Activated naive CD4-positive, alpha-beta T cell treated with anti-CD3 and anti-CD28 coated beads for 36 hours (primary cell): ENCODE measurements at regions not wholly inside any gene's neighbourhood (a gene's known extent, or its start where the extent isn't known, plus 50 kb on each side); places are given as distances from the start of the nearest gene placed in this dataset.

ENCODE experiments used
- CTCF ChIA-PET: fragments of 350-600 bp; sonication (Branson Sonifier 250); formaldehyde crosslinking; loops from one replicate; lab custom pipeline; 2021; ENCODE audit warnings: antibody characterized with exemption; lab: Charles Lee
- DNase-seq: peaks from one replicate; pipeline ENCODE4 v3.0.0-alpha.2; 2020
- H3K27ac Mint-ChIP-seq: one replicate; pipeline ENCODE4 v1.8.0; 2021; ENCODE audit warnings: mild to moderate bottlenecking, mixed read lengths
- H3K27me3 Mint-ChIP-seq: one replicate; pipeline ENCODE4 v1.8.0; 2021; ENCODE audit warnings: low read depth, mixed read lengths
- H3K36me3 Mint-ChIP-seq: one replicate; pipeline ENCODE4 v1.8.0; 2021; ENCODE audit warnings: low read depth, mixed read lengths
- H3K4me1 Mint-ChIP-seq: one replicate; pipeline ENCODE4 v1.8.0; 2021; ENCODE audit warnings: low read depth, mixed read lengths
- H3K4me3 Mint-ChIP-seq: one replicate; pipeline ENCODE4 v1.8.0; 2021; ENCODE audit warnings: mild to moderate bottlenecking, moderate library complexity, mixed read lengths
- H3K9me3 Mint-ChIP-seq: one replicate; pipeline ENCODE4 v1.8.0; 2021; ENCODE audit warnings: mixed read lengths
- intact Hi-C: fragments of 100-400 bp; cut with micrococcal nuclease; formaldehyde crosslinking; loops from one replicate; pipeline ENCODE4 v1.15.1; 2023

DNA sequence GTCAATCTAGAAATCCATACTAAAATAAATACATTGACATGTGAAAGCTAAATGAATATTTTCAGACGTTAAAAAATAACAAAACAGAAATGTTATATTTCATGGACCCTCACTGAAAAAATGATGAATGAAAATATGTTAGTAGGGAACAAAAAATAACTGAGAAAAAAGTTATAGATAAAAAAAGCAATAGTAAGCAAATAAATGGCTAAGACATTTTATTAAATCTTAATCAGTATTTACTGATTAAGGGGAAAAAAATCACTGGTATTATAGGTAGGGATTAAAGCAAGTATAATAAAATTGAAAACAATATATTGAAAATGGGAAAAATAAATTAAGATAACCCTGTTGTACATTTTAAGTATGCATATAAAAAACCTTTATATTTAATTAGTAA, 468.1 kb upstream of the MANEA start:
- no peaks in the 10 kb centered on the region for H3K4me1 Mint-ChIP-seq
- no peak for DNase-seq
- H3K4me3 Mint-ChIP-seq, result no peak overlapping the region
- intact Hi-C loops, result no loop called here
- H3K36me3 Mint-ChIP-seq, result no peaks in the 10 kb centered on the region
- no peak overlapping the region for H3K27ac Mint-ChIP-seq
- H3K9me3 Mint-ChIP-seq, result no peaks in the 10 kb centered on the region
- no peaks in the 10 kb centered on the region for H3K27me3 Mint-ChIP-seq
- CTCF ChIA-PET, result no interaction called here

DNA sequence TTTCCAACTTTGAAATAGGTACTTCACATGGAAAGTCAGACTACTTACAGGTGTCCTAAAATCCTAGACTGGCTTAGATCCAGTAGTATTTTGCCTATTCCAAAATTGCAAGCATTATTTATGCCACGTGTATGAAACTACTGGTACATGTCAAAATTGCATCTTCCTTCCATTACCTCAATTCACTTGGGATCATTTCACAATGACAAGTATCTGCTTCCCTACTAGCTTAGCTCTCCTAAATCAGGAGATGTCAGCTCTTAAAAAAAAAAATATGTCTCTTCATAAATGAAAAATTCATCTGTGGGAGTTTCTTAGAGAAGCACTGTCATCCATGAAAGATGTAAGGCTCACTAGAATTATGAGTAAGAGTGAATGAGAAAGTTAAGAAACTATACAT, 466.6 kb upstream of the MANEA start:
- Mint-ChIP-seq H3K36me3 (no peaks in the 10 kb centered on the region), H3K27me3 (no peaks in the 10 kb centered on the region), H3K27ac (no peak overlapping the region), H3K9me3 (no peaks in the 10 kb centered on the region), H3K4me1 (no peaks in the 10 kb centered on the region), H3K4me3 (no peak overlapping the region)
- no peak for DNase-seq
- CTCF ChIA-PET, result no interaction called here
- intact Hi-C loops, result no loop called here

DNA sequence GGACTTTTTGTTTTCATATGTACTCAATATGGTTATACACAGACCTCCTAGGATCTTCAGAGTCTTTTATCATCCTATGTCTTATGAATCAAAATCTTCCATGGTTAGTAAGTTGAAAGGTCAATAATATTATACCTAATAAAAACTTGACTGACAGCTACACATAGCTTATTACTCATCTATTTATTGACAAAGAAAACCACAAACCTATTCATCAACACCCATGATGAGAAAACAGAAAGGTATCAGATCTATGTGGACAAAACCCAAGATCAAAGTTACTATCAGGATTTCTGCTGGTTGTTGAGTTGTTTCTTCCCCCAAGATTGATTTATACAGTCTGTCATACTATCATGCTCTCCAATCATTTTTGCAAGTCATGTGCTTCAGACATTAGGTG, 460.1 kb upstream of the MANEA start:
- Mint-ChIP-seq H3K4me1 (no peaks in the 10 kb centered on the region), H3K27me3 (no peaks in the 10 kb centered on the region)
- intact Hi-C loops, result no loop called here

DNA sequence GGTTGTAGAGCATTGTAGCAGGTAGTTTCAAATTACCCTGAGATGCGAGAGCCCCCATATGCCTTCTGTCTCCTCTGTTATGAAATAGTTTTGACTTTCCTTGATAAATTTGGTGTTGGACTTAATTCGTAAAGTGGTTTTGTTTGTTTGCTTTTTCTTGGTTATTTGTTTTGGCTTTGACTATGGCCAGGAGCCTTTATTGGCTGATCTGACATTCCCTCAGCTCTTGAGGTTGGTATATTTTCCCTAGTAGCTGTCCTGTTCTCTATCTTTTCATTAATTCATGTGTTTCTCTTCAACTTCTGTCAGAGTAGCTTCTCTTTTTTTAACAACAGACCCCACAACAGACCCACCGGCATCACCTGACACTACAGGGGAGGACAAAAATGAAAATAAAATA, 457.4 kb upstream of the MANEA start:
- intact Hi-C loops, result no loop called here
- Mint-ChIP-seq H3K27me3 (no peaks in the 10 kb centered on the region), H3K4me3 (no peak overlapping the region), H3K9me3 (no peaks in the 10 kb centered on the region), H3K27ac (no peak overlapping the region), H3K4me1 (no peaks in the 10 kb centered on the region), H3K36me3 (no peaks in the 10 kb centered on the region)
- no peak for DNase-seq
- CTCF ChIA-PET, result no interaction called here

More for the DNA sequence above, 460.1 kb upstream of the MANEA start:
- Mint-ChIP-seq H3K9me3 (no peaks in the 10 kb centered on the region), H3K36me3 (no peaks in the 10 kb centered on the region), H3K27ac (no peak overlapping the region), H3K4me3 (no peak overlapping the region)
- CTCF ChIA-PET, result no interaction called here
- no peak for DNase-seq

DNA sequence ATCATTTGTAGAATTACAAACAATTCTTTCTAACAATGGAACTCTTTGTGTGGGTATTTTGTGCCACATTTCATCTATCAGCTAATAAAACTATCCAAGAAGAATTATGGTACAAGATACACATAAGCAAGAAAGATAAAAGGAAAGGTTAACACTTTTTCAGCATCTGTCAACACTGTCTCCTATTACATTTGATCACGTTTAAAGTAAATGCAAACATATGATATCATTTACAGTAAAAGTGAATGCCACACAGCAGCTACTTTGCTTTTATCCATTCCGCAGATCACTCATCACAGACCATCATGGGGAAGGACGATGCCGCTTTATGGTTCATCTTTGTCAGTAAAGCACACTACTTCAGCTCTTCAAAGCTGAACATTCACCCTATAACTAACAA, 456.4 kb upstream of the MANEA start:
- no peak overlapping the region for H3K4me3 Mint-ChIP-seq

DNA sequence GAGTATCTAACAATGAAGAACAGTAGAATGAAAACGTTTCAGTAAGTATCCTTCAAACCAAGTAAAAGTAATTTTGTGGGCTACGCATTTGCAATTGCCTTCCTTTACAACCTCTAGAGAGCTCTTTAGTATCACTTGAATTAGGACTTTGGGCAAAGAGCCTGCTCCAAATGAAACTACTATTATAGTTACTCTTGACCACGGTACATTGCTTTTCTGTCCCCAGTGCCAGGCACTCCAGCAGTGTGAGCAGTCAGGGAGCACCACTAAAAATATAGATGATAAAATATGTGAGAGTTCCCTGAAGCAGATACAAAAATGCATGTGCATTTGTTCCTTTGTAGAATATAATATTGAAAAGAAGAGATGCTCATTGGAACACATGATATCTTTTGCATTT, 450.1 kb upstream of the MANEA start:
- Mint-ChIP-seq H3K4me1 (no peaks in the 10 kb centered on the region), H3K9me3 (no peaks in the 10 kb centered on the region), H3K27me3 (no peaks in the 10 kb centered on the region), H3K36me3 (no peaks in the 10 kb centered on the region), H3K27ac (no peak overlapping the region), H3K4me3 (no peak overlapping the region)
- DNase-seq, result no peak
- CTCF ChIA-PET, result no interaction called here
- intact Hi-C loops, result no loop called here

More for the DNA sequence above, 456.4 kb upstream of the MANEA start:
- CTCF ChIA-PET, result no interaction called here
- no peak for DNase-seq
- H3K9me3 Mint-ChIP-seq, result no peaks in the 10 kb centered on the region
- no peaks in the 10 kb centered on the region for H3K4me1 Mint-ChIP-seq
- no peaks in the 10 kb centered on the region for H3K27me3 Mint-ChIP-seq
- H3K27ac Mint-ChIP-seq, result no peak overlapping the region
- intact Hi-C loops, result no loop called here
- H3K36me3 Mint-ChIP-seq, result no peaks in the 10 kb centered on the region

DNA sequence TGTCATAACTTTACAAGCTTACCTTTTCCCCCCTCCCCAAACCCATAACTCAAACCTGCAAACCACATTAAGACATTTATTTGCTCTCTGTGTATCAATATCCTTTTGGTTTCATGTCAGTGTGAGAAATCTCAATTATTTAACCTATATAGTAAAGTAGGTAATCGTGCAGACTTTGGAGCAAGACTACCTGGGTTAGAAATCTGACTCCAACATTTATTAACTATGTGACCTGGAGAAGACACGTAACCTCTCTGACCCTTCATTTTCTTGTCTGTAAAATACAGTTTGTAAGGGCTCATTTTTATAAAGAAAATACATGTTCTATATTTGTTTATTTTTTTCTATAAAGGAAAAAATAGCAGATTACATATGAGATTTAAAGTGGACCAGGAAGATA, 448.9 kb upstream of the MANEA start:
- H3K36me3 Mint-ChIP-seq, result no peaks in the 10 kb centered on the region
- no peak overlapping the region for H3K4me3 Mint-ChIP-seq
- CTCF ChIA-PET, result no interaction called here
- H3K27me3 Mint-ChIP-seq, result no peaks in the 10 kb centered on the region
- intact Hi-C loops, result no loop called here
- H3K27ac Mint-ChIP-seq, result no peak overlapping the region
- no peaks in the 10 kb centered on the region for H3K9me3 Mint-ChIP-seq
- no peak for DNase-seq
- no peaks in the 10 kb centered on the region for H3K4me1 Mint-ChIP-seq

DNA sequence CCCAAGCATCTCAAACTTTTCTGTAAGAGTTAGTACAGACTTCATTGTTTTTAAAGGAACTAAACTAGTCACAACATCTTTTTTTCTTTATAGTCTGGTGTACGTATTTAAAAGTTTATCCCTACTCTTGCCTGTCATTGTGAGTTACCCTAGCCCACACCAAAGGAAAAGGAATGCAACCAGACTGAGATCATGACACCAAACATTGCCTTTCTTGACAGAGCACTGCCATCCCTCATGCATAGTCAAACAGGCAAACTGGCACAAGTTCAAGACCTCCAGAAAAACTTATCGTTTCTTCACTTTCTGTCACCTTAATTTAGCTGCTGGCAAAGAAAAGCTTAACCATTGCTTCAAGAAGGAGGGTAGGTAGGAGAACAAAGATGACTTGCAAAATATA, 448.4 kb upstream of the MANEA start:
- Mint-ChIP-seq H3K36me3 (no peaks in the 10 kb centered on the region), H3K4me3 (no peak overlapping the region), H3K27me3 (no peaks in the 10 kb centered on the region), H3K9me3 (no peaks in the 10 kb centered on the region), H3K27ac (no peak overlapping the region), H3K4me1 (no peaks in the 10 kb centered on the region)
- no peak for DNase-seq
- intact Hi-C loops, result no loop called here
- CTCF ChIA-PET, result no interaction called here

DNA sequence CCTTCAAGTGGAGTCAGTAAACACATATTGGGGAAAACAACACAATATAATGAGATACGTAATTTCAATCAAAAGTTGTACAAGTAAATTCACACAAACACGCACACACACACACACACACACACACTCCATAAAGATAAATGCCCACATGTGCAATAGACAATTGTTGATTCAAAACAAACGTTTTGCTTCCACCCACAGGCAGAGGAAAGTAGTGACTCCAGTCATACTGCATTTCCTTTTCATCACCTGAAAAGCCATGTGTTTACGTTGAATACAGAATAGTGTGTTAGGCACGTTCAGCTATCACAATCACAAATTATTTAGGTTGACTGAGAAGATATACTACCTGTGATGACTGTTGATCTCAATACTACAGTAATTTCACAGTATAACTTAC, 443.8 kb upstream of the MANEA start:
- Mint-ChIP-seq H3K36me3 (no peaks in the 10 kb centered on the region), H3K27me3 (no peaks in the 10 kb centered on the region), H3K27ac (no peak overlapping the region), H3K9me3 (peaks cover 2% of the 10 kb centered on the region), H3K4me3 (no peak overlapping the region), H3K4me1 (no peaks in the 10 kb centered on the region)
- no peak for DNase-seq
- intact Hi-C loops, result no loop called here
- CTCF ChIA-PET, result no interaction called here

DNA sequence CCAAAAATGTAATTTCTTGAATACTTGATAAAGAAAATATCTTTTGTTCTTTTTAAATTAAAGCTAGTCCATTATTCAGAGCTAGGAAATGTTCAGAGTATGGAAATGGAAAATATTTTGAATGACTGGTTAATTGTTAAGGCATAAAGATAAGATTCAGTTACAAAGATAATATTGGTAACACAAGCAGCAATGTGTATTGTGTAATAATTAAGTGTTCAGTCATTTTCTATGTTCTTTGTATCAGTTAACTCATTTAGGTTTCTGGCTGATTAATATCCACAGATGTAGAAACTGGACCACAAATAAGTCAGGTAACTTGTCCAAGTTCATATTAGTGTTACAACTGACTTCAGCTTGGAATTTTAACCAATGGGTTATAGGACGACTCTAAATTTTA, 442.2 kb upstream of the MANEA start:
- Mint-ChIP-seq H3K9me3 (peaks cover 2% of the 10 kb centered on the region), H3K4me3 (no peak overlapping the region), H3K36me3 (no peaks in the 10 kb centered on the region), H3K27me3 (no peaks in the 10 kb centered on the region), H3K4me1 (no peaks in the 10 kb centered on the region), H3K27ac (no peak overlapping the region)
- DNase-seq, result no peak
- CTCF ChIA-PET, result no interaction called here
- intact Hi-C loops, result no loop called here

DNA sequence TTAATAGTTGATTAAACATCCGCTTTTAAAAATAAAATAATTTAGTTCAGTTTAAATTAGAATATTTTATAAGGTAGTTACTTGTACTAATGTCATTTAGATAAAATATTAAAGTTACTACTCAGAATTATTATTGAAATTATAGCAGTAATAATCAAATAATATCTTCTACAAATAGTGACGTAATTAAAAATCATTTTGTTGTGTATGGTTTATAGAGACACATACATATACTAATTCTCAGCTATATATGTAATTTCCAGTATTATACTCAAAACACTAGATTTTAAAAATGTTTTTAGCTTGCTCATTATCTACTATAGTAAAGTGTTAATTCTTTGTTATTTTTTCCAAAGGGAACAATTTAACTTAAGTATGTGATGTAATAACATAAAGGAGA, 435.2 kb upstream of the MANEA start:
- Mint-ChIP-seq H3K4me1 (no peaks in the 10 kb centered on the region), H3K9me3 (peaks cover 2% of the 10 kb centered on the region), H3K27me3 (no peaks in the 10 kb centered on the region), H3K4me3 (no peak overlapping the region), H3K36me3 (no peaks in the 10 kb centered on the region), H3K27ac (no peak overlapping the region)
- CTCF ChIA-PET, result no interaction called here
- intact Hi-C loops, result no loop called here
- no peak for DNase-seq

DNA sequence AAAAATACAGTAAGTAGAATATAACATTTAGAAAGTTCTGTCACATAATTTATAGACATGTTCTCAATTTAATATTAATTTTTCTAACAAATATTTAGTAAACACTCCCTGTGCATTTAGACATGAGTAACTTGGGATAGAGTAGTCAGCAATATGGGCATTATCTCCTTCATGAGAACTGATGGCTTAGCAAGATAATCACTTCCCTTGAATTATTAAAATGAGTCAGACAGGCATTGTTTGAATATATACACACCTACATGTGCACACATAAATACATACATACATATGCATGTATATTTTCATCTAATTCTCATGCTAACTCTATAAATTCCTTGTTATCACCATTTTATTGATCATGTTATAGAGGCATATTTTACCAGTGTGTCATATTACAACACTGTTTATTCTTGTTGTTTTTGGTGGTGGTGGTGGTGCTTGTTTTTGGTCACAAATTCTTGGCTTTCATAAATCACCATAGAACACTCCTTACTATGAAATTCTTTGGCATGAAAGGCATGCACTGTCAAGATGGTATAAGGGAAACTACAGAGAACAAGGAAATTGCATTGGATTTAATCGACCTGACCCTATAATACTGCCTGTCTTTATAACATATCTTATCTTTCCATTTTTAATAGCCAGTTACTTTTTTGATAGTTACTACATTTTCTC, 434.5 kb upstream of the MANEA start:
- Mint-ChIP-seq H3K27ac (no peak overlapping the region), H3K27me3 (no peaks in the 10 kb centered on the region), H3K36me3 (no peaks in the 10 kb centered on the region), H3K4me3 (no peak overlapping the region), H3K4me1 (no peaks in the 10 kb centered on the region), H3K9me3 (no peaks in the 10 kb centered on the region)
- intact Hi-C loops, result no loop called here
- CTCF ChIA-PET, result no interaction called here
- DNase-seq, result no peak

DNA sequence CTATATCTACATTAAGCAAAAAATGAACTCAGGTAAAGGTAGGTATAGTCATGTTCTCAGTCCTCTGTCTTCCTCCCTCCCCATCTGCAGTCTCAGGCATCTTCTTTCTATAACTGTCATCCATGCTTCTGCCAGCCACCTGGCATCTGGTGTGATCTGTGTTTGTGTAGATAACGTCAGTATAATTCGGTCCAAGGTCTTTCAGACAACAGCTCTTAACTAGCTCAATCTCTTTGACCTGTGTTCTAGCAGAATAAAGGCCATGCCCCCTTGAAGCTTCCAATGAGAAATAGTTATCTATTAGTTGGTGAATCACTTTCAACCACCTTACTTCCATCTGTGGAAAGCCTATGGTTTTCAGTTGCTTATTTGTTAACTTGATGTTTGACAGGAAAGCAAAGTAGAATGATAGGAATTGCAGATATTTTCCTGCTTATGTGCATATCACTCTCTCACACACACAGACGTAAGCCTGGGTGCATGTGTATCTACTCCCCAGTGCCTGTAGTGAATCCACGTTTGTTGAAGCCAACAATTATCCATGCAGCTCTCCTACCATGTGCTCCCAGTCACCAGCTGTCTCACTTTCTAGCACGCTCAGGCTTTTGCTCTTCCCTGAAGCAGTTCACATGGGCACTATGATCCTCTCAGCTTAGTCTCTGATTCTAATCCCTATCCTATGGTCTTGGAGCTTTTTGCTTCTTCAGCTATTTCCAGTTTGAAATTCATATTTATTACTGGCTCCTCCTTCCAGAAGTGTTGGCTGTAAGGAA, 433.7 kb upstream of the MANEA start:
- Mint-ChIP-seq H3K9me3 (no peaks in the 10 kb centered on the region), H3K4me3 (no peak overlapping the region), H3K4me1 (no peaks in the 10 kb centered on the region), H3K36me3 (no peaks in the 10 kb centered on the region), H3K27me3 (no peaks in the 10 kb centered on the region), H3K27ac (no peak overlapping the region)
- DNase-seq, result no peak
- intact Hi-C loops, result no loop called here
- CTCF ChIA-PET, result no interaction called here
